ENCODE measurements at regions not wholly inside any gene's neighbourhood (a gene's known extent, or its start where the extent isn't known, plus 50 kb on each side); places are given as distances from the start of the nearest gene placed in this dataset.

GRCh38 chr5:108564441-108564840, 182.5 kb upstream of the FBXL17 start:
- TF ChIP-seq CTCF (IDR thresholded peaks at IDR 0.05) (no peak), POLR2A (IDR thresholded peaks at IDR 0.05) (no peak)

All from lower leg skin (tissue), 3 donors.